HG02981 (cell line): ENCODE measurements at regions not wholly inside any gene's neighbourhood (a gene's known extent, or its start where the extent isn't known, plus 50 kb on each side); places are given as distances from the start of the nearest gene placed in this dataset.

Experiments used
- ATAC-seq: cut with Tn5 transposase; IDR thresholded peaks from one replicate; pipeline ENCODE4 v1.9.1; 2021; ENCODE audit warnings: mild to moderate bottlenecking, moderate library complexity; ENCODE audit not compliant: unreplicated experiment

DNA sequence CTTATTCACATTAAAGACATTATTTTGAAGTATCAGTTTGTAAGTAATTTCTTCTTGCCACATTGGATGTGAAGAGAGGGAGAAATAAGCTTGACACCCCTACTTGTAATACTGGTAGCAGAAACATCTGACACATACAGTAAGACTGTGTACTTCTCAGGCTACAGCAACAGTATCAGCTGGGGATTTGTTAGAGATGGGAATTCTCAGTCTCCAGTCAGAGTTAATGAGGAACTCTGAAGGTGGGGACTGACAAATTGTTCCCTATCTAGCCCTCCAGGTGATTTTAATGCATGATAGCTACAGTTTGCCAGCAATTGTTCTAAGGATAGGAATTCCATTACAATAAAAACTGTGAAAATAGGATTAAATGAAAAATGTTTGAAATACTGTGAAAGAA lies 524.8 kb downstream of the PRR16 start:
- ATAC-seq: no peak

DNA sequence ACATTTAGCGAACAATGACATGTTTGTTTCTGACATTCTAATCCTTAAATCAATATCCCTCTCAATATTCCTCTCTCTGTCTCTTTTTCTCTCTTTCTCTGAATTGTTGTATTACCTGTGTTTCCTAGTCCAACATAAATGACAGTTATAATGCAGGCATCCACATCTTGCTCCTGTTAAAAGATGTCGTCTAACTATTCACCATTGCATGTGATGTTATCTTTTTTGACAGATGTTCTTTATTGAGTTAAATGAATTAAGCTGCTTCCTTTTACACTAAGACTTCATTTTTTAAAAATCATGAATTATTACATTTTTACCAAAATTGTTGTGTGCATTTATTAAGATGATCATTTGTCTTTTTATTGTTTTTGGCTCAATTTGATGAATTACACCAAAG lies 527.5 kb downstream of the PRR16 start:
- no peak for ATAC-seq

GRCh38 chr5:120994112-120994511 lies 530.0 kb downstream of the PRR16 start:
- no peak for ATAC-seq

DNA sequence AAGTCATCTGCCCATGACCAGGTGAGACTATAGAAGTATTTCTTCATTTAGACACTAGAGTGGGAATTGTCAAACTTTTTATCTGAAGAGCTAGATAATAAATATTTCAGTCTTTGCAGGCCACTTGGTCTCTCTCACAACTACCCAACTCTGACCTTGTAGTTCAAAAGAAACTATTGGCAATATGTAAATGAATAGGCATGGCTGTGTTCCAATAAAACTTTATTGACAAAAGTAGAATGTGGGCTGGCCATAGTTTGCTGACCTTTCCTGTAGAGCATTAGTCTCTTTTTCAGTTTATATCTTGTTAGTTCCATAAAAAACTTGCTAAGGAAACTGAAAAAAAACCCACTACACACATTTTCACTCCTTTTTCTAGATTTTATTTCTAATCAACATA lies 535.5 kb downstream of the PRR16 start:
- no peak for ATAC-seq

DNA sequence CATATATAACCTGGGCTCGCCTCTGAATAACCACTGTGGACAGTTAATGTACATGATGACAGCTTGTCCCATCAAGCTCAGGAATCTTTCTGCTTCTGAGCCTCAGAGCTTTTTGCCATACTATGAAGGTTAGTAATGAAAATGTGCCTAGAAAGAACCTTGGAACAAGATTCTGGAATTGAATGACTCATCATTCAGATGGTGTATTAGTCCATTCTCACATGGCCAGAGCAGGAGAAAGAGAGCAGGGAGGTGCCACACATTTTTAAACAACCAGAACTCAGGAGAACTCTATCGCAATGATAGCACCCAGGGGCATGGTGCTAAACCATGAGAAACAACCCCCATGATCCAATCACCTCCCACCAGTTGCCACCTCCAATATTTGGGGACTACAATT lies 542.1 kb downstream of the PRR16 start:
- ATAC-seq: no peak

- no peak for ATAC-seq
Measured at GRCh38 chr5:121008041-121008440, 543.9 kb downstream of the PRR16 start.

- no peak for ATAC-seq
Measured at GRCh38 chr5:121009058-121009457, 545.0 kb downstream of the PRR16 start.

DNA sequence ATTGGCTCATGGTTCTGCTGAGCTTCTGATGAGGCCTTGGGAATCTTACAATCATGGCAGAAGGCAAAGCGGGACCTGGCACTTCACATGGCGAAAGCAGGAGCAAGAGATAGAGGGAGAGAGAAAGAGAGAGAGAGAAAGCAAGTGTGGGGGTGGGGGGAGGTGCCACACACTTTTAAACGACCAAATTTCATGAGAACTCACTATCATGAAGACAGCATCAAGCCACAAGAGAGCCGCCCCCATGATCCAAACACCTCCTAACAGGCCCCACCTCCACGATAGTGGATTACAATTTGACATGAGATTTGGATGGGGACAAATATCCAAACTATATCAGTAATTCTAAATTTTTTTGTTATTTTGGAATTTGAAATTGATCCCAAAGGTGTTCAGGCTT lies 553.9 kb downstream of the PRR16 start:
- no peak for ATAC-seq

DNA sequence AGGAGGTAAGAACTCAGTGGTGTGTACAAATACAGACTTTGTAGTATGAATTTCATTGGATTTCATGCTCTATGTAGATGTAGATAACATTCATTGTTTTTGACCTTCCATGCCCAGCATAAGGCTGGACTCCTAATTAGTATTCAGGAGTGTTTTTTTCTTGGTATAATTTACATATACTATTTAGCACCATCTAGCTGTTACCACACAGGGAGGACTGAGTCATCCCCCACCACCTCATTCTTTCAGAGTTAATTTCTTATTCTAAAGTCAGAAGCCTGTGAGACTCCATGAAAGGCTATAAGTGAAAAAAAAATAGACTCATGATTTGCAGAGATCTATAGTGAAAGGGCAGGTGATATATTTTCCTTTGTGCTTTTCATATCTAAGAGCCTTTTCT lies 555.0 kb downstream of the PRR16 start:
- ATAC-seq: no peak

- no peak for ATAC-seq
Measured at GRCh38 chr5:121019734-121020133, 555.6 kb downstream of the PRR16 start.

DNA sequence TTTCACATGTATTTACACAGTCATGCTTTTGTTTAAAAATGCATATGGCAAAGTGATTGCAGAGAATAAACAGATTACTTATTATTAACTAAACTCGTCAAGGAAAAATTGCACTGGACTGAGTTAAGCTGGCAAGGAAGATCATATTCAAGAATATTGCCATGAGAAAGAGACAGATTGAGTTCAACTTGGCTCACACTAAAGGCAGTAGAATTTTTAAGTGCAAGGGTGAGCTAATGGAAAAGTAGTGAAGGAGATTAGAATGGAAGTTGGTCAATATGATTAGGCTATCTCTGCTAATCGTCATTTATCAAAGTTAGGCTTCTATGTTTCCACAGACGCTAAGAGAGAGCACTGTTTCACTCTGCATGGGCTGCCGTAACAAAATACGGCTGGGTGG lies 557.6 kb downstream of the PRR16 start:
- ATAC-seq: no peak

GRCh38 chr5:121024416-121025311 lies 560.6 kb downstream of the PRR16 start:
- no peak for ATAC-seq

- no peak for ATAC-seq
Measured at GRCh38 chr5:121025671-121026070, 561.6 kb downstream of the PRR16 start.

- ATAC-seq: peak; percentile 86
Measured at GRCh38 chr5:121027636-121028035, 563.5 kb downstream of the PRR16 start.

GRCh38 chr5:121029536-121030245 lies 565.6 kb downstream of the PRR16 start:
- ATAC-seq: no peak

DNA sequence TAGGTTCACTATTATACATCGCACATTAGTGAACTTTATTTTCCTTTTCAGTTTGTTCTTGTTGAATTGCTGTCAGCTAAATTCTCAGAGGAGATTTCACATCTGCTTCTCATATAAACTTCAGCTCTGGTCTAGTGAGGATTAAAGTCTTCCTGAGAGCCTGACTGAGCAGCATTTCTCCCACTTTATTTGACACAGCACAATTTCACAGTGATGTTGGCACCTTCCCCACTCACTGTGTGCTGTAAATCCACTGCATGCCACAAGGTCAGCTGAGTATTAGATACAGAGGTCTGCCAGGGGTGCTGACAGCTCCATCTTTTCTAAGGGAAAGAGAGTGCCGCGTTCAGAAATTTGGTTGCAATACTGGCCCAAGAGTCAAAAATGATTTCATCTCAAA lies 567.4 kb downstream of the PRR16 start:
- ATAC-seq: no peak

- no peak for ATAC-seq
Measured at GRCh38 chr5:121033334-121033733, 569.2 kb downstream of the PRR16 start.

- no peak for ATAC-seq
Measured at GRCh38 chr5:121038438-121038837, 574.3 kb downstream of the PRR16 start.

DNA sequence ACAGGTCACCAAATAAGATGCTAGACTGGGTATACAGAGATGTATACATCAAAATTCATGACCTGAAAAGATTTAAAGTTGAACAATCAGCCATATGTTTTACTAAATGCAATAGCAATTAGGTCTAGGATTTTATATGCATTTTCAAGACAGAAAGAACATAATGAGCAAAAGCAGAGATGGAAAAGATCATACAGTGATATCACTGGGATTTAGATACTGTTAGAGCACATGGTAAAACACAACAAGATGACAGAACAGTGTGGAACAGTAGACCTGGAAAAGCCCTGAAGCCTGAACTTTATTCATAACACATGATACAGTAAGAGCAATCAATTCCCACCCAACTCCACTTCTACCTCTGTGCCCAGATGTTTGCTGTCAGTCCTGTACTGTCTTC lies 585.9 kb downstream of the PRR16 start:
- ATAC-seq: no peak

- no peak for ATAC-seq
Measured at GRCh38 chr5:121053055-121053985, 589.2 kb downstream of the PRR16 start.

GRCh38 chr5:121055586-121055985 lies 591.5 kb downstream of the PRR16 start:
- no peak for ATAC-seq
